ENCODE measurements at regions not wholly inside any gene's neighbourhood (a gene's known extent, or its start where the extent isn't known, plus 50 kb on each side); places are given as distances from the start of the nearest gene placed in this dataset.

- TF ChIP-seq, protein P1, sequence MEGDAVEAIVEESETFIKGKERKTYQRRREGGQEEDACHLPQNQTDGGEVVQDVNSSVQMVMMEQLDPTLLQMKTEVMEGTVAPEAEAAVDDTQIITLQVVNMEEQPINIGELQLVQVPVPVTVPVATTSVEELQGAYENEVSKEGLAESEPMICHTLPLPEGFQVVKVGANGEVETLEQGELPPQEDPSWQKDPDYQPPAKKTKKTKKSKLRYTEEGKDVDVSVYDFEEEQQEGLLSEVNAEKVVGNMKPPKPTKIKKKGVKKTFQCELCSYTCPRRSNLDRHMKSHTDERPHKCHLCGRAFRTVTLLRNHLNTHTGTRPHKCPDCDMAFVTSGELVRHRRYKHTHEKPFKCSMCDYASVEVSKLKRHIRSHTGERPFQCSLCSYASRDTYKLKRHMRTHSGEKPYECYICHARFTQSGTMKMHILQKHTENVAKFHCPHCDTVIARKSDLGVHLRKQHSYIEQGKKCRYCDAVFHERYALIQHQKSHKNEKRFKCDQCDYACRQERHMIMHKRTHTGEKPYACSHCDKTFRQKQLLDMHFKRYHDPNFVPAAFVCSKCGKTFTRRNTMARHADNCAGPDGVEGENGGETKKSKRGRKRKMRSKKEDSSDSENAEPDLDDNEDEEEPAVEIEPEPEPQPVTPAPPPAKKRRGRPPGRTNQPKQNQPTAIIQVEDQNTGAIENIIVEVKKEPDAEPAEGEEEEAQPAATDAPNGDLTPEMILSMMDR (conservative IDR thresholded peaks at IDR 0.05; ENCODE audit: low read depth, low read length): no peak
- TF ChIP-seq EZH2 (IDR thresholded peaks at IDR 0.05; ENCODE audit: borderline replicate concordance, low read depth, low read length, poor library complexity, severe bottlenecking): no peak
These were observed 836.7 kb upstream of the ADAMTS5 start for GRCh38 chr21:27803571-27803970.

Measured in A673 (cell line).